ENCODE measurements at regions not wholly inside any gene's neighbourhood (a gene's known extent, or its start where the extent isn't known, plus 50 kb on each side); places are given as distances from the start of the nearest gene placed in this dataset.
A peak's percentile ranks its signal among the peaks of the same experiment; 100 is the strongest.

- H3K36me3 ChIP-seq: no peaks in the 10 kb centered on the region
Observed at GRCh38 chr7:55278321-55278720, 86.8 kb upstream of the LANCL2 start.

GRCh38 chr7:55279080-55279845 is 85.9 kb upstream of the LANCL2 start:
- Histone ChIP-seq H3K4me3 (no peak overlapping the region), H3K4me1 (no peaks in the 10 kb centered on the region), H3K27ac (no peak overlapping the region), H3K9me3 (no peaks in the 10 kb centered on the region), H3K27me3 (no peaks in the 10 kb centered on the region), H3K36me3 (no peaks in the 10 kb centered on the region)
- intact Hi-C loops (cut with DNase I): no loop called here
- no peak for TF ChIP-seq CTCF (IDR thresholded peaks at IDR 0.05)
- no peak for DNase-seq (ENCODE audit: low spot score in 2 of 2)

More at GRCh38 chr7:55278321-55278720, 86.8 kb upstream of the LANCL2 start:
- H3K4me1 ChIP-seq: no peaks in the 10 kb centered on the region
- DNase-seq (ENCODE audit: low spot score in 2 of 2): no peak
- intact Hi-C loops (cut with DNase I): no loop called here
- no peak overlapping the region for H3K27ac ChIP-seq
- no peak for TF ChIP-seq CTCF (IDR thresholded peaks at IDR 0.05)
- H3K9me3 ChIP-seq: no peaks in the 10 kb centered on the region
- no peaks in the 10 kb centered on the region for H3K27me3 ChIP-seq
- H3K4me3 ChIP-seq: no peak overlapping the region

GRCh38 chr7:55280031-55280454 is 85.1 kb upstream of the LANCL2 start:
- DNase-seq (ENCODE audit: low spot score in 2 of 2): peak in 1 of 2 donors; percentile 67
- H3K27ac ChIP-seq: no peak overlapping the region
- H3K27me3 ChIP-seq: no peaks in the 10 kb centered on the region
- TF ChIP-seq CTCF (IDR thresholded peaks at IDR 0.05): peak; percentile 40 to 67 (median 45)
- no peaks in the 10 kb centered on the region for H3K36me3 ChIP-seq
- no peaks in the 10 kb centered on the region for H3K4me1 ChIP-seq
- no peak overlapping the region for H3K4me3 ChIP-seq
- no peaks in the 10 kb centered on the region for H3K9me3 ChIP-seq
- intact Hi-C loops (cut with DNase I): loop anchor here (1.0 to 5.0 kb wide), 2 partner anchors 135 to 317 kb away; no protein-coding TSS in a partner anchor

GRCh38 chr7:55285665-55286064 is 79.5 kb upstream of the LANCL2 start:
- Histone ChIP-seq H3K27me3 (no peaks in the 10 kb centered on the region), H3K4me3 (no peak overlapping the region), H3K9me3 (no peaks in the 10 kb centered on the region), H3K36me3 (no peaks in the 10 kb centered on the region), H3K27ac (no peak overlapping the region), H3K4me1 (no peaks in the 10 kb centered on the region)
- TF ChIP-seq CTCF (IDR thresholded peaks at IDR 0.05): no peak
- no peak for DNase-seq (ENCODE audit: low spot score in 2 of 2)
- intact Hi-C loops (cut with DNase I): no loop called here

GRCh38 chr7:55286666-55287065 is 78.5 kb upstream of the LANCL2 start:
- no peak overlapping the region for H3K4me3 ChIP-seq
- H3K4me1 ChIP-seq: no peaks in the 10 kb centered on the region
- H3K27ac ChIP-seq: no peak overlapping the region
- DNase-seq (ENCODE audit: low spot score in 2 of 2): no peak
- no peaks in the 10 kb centered on the region for H3K27me3 ChIP-seq
- no peaks in the 10 kb centered on the region for H3K36me3 ChIP-seq
- H3K9me3 ChIP-seq: no peaks in the 10 kb centered on the region
- intact Hi-C loops (cut with DNase I): no loop called here
- no peak for TF ChIP-seq CTCF (IDR thresholded peaks at IDR 0.05)

All from ascending aorta (tissue), 2 donors.